ENCODE measurements at regions not wholly inside any gene's neighbourhood (a gene's known extent, or its start where the extent isn't known, plus 50 kb on each side); places are given as distances from the start of the nearest gene placed in this dataset.
A peak's percentile ranks its signal among the peaks of the same experiment; 100 is the strongest.

DNA sequence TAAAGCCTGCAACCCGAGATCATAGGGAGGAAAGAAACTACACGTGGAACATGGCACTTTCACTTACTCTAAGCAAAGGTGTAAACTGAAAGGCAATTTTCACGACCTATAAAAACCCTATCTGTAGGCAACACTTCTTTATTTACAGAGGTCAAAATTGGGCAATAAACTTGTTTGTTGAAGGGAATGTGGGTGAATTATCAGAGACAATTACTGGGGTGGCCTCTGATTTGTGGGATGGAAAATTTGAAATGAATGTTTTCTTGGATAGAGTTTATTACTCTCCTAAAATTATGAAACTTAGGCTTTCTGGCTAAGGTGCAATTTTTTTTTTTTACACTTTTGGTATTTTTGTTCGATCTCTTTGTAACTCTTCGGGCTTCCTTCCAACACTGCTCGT is 734.1 kb upstream of the TENM3 start:
- DNase-seq (ENCODE audit: low read depth), result no peak
- H3K4me3 ChIP-seq (ENCODE audit: low read length), result no peak overlapping the region
- TF ChIP-seq, protein P1, sequence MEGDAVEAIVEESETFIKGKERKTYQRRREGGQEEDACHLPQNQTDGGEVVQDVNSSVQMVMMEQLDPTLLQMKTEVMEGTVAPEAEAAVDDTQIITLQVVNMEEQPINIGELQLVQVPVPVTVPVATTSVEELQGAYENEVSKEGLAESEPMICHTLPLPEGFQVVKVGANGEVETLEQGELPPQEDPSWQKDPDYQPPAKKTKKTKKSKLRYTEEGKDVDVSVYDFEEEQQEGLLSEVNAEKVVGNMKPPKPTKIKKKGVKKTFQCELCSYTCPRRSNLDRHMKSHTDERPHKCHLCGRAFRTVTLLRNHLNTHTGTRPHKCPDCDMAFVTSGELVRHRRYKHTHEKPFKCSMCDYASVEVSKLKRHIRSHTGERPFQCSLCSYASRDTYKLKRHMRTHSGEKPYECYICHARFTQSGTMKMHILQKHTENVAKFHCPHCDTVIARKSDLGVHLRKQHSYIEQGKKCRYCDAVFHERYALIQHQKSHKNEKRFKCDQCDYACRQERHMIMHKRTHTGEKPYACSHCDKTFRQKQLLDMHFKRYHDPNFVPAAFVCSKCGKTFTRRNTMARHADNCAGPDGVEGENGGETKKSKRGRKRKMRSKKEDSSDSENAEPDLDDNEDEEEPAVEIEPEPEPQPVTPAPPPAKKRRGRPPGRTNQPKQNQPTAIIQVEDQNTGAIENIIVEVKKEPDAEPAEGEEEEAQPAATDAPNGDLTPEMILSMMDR (conservative IDR thresholded peaks at IDR 0.05; ENCODE audit: low read length), result no peak

GRCh38 chr4:181517491-181517890 is 725.7 kb upstream of the TENM3 start:
- TF ChIP-seq, protein P1 (conservative IDR thresholded peaks at IDR 0.05; ENCODE audit: low read length), result no peak
- H3K4me3 ChIP-seq (ENCODE audit: low read length), result no peak overlapping the region
- peak; percentile 33 for DNase-seq (ENCODE audit: low read depth)

GRCh38 chr4:181520790-181521189 is 722.4 kb upstream of the TENM3 start:
- DNase-seq (ENCODE audit: low read depth), result no peak

DNA sequence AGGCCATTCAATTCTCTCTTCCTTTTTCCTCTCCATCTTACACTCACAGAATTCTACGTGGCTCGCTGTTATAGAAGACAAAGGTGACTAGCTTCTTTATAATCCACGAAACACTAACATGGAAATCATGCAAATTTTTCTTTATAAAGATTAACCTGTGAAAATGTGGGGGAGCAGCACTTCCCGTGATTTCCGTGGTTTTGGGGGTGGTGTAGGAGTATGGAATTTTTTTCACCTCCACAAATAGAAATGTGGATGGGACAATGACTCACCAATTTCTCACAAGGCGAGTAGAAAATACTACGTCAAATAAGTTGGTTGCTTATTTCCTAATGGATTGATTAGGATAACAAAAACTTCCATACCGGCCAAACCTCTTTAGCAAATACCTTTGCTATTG is 719.2 kb upstream of the TENM3 start:
- TF ChIP-seq, protein P1 (conservative IDR thresholded peaks at IDR 0.05; ENCODE audit: low read length), result no peak
- no peak overlapping the region for H3K4me3 ChIP-seq (ENCODE audit: low read length)
- no peak for DNase-seq (ENCODE audit: low read depth)

More at GRCh38 chr4:181520790-181521189, 722.4 kb upstream of the TENM3 start:
- TF ChIP-seq, protein P1 (conservative IDR thresholded peaks at IDR 0.05; ENCODE audit: low read length), result no peak
- no peak overlapping the region for H3K4me3 ChIP-seq (ENCODE audit: low read length)

DNA sequence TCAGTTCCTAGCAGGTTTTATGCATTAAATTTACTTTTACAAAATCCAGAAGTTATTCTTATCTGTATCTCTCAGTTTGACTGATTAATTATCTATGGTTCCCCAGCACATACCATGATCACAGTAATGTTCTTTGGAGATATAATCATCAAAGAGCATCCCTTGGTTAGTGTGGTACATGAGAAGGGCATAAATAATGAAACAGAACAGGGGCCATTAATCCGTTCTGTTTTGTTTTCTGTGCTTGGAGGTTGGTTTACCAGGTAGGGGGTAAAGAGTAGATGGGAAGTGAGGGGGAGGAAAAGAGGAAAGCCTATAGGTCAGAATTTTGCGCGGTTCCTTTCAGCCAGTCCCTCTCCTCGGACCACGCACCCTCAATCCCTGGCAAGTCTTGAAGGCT is 718.7 kb upstream of the TENM3 start:
- DNase-seq (ENCODE audit: low read depth), result no peak
- no peak overlapping the region for H3K4me3 ChIP-seq (ENCODE audit: low read length)
- TF ChIP-seq, protein P1 (conservative IDR thresholded peaks at IDR 0.05; ENCODE audit: low read length), result no peak

DNA sequence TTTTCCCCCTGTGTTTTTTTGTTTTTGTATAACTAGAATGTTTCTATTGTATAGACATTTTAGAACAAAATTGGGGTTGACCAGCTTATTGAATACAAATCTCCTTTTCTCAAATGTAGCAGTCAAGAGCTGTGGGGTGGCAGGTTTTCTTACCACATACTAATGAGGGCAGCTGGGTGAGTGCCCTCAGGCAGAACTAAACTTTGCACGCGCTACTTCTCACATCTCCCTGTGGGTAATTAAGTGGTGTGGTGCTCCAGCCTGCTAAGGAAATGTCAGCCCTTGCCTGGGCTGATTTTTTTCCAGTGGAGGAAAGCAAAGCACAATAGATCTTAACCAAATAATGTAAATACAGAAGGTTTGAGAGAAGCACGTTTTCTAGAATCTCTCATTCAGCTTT is 717.6 kb upstream of the TENM3 start:
- DNase-seq (ENCODE audit: low read depth), result no peak
- TF ChIP-seq, protein P1 (conservative IDR thresholded peaks at IDR 0.05; ENCODE audit: low read length), result no peak
- H3K4me3 ChIP-seq (ENCODE audit: low read length), result no peak overlapping the region

GRCh38 chr4:181528570-181529184 is 714.5 kb upstream of the TENM3 start:
- TF ChIP-seq, protein P1 (conservative IDR thresholded peaks at IDR 0.05; ENCODE audit: low read length), result peak; percentile 97
- H3K4me3 ChIP-seq (ENCODE audit: low read length), result no peak overlapping the region
- peak; percentile 66 for DNase-seq (ENCODE audit: low read depth)
